HG03175 (cell line): ENCODE measurements at regions not wholly inside any gene's neighbourhood (a gene's known extent, or its start where the extent isn't known, plus 50 kb on each side); places are given as distances from the start of the nearest gene placed in this dataset.

Source experiments
- ATAC-seq: cut with Tn5 transposase; IDR thresholded peaks from one replicate; pipeline ENCODE4 v1.9.1; 2021; ENCODE audit warnings: mild to moderate bottlenecking, moderate library complexity; ENCODE audit not compliant: unreplicated experiment

- ATAC-seq = no peak
Measured at GRCh38 chr6:91447081-91447480, 860.2 kb upstream of the MAP3K7 start.

GRCh38 chr6:91443405-91443804 lies 856.5 kb upstream of the MAP3K7 start:
- no peak for ATAC-seq

- ATAC-seq = no peak
Measured at GRCh38 chr6:91442342-91442741, 855.5 kb upstream of the MAP3K7 start.

- ATAC-seq = no peak
Measured at GRCh38 chr6:91438570-91438969, 851.7 kb upstream of the MAP3K7 start.

GRCh38 chr6:91437315-91437729 lies 850.5 kb upstream of the MAP3K7 start:
- no peak for ATAC-seq

- ATAC-seq = no peak
Measured at GRCh38 chr6:91436448-91436847, 849.6 kb upstream of the MAP3K7 start.

GRCh38 chr6:91435630-91436029 lies 848.8 kb upstream of the MAP3K7 start:
- no peak for ATAC-seq

GRCh38 chr6:91434576-91434975 lies 847.7 kb upstream of the MAP3K7 start:
- no peak for ATAC-seq

GRCh38 chr6:91433660-91434534 lies 847.0 kb upstream of the MAP3K7 start:
- no peak for ATAC-seq

- ATAC-seq = no peak
Measured at GRCh38 chr6:91428953-91429560, 842.2 kb upstream of the MAP3K7 start.

- ATAC-seq = no peak
Measured at GRCh38 chr6:91428296-91428695, 841.4 kb upstream of the MAP3K7 start.

- ATAC-seq = no peak
Measured at GRCh38 chr6:91420243-91420642, 833.4 kb upstream of the MAP3K7 start.

GRCh38 chr6:91415031-91415605 lies 828.2 kb upstream of the MAP3K7 start:
- no peak for ATAC-seq

- no peak for ATAC-seq
Measured at GRCh38 chr6:91412532-91412931, 825.7 kb upstream of the MAP3K7 start.

GRCh38 chr6:91407706-91408105 lies 820.8 kb upstream of the MAP3K7 start:
- ATAC-seq = no peak

- no peak for ATAC-seq
Measured at GRCh38 chr6:91392951-91393350, 806.1 kb upstream of the MAP3K7 start.

GRCh38 chr6:91387290-91388059 lies 800.6 kb upstream of the MAP3K7 start:
- ATAC-seq = no peak

- no peak for ATAC-seq
Measured at GRCh38 chr6:91386204-91386603, 799.3 kb upstream of the MAP3K7 start.

GRCh38 chr6:91383207-91383606 lies 796.3 kb upstream of the MAP3K7 start:
- no peak for ATAC-seq

- no peak for ATAC-seq
Measured at GRCh38 chr6:91376686-91377085, 789.8 kb upstream of the MAP3K7 start.

- ATAC-seq = no peak
Measured at GRCh38 chr6:91366781-91367180, 779.9 kb upstream of the MAP3K7 start.
